ENCODE measurements at regions not wholly inside any gene's neighbourhood (a gene's known extent, or its start where the extent isn't known, plus 50 kb on each side); places are given as distances from the start of the nearest gene placed in this dataset.

- no peaks in the 10 kb centered on the region for H3K4me1 ChIP-seq
- no peak for ATAC-seq
- H3K9me3 ChIP-seq = no peaks in the 10 kb centered on the region
- H3K36me3 ChIP-seq (ENCODE audit: insufficient read depth in 1 of 2, low read depth in 1 of 2) = no peaks in the 10 kb centered on the region
- H3K4me3 ChIP-seq = no peak overlapping the region
- TF ChIP-seq, protein P1, sequence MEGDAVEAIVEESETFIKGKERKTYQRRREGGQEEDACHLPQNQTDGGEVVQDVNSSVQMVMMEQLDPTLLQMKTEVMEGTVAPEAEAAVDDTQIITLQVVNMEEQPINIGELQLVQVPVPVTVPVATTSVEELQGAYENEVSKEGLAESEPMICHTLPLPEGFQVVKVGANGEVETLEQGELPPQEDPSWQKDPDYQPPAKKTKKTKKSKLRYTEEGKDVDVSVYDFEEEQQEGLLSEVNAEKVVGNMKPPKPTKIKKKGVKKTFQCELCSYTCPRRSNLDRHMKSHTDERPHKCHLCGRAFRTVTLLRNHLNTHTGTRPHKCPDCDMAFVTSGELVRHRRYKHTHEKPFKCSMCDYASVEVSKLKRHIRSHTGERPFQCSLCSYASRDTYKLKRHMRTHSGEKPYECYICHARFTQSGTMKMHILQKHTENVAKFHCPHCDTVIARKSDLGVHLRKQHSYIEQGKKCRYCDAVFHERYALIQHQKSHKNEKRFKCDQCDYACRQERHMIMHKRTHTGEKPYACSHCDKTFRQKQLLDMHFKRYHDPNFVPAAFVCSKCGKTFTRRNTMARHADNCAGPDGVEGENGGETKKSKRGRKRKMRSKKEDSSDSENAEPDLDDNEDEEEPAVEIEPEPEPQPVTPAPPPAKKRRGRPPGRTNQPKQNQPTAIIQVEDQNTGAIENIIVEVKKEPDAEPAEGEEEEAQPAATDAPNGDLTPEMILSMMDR (IDR thresholded peaks at IDR 0.05) = no peak
- intact Hi-C loops (cut with DNase I) = no loop called here
- H3K27me3 ChIP-seq (ENCODE audit: insufficient read depth in 3 of 3, low read length in 2 of 3) = no peaks in the 10 kb centered on the region
- no peak overlapping the region for H3K27ac ChIP-seq
- no peak for DNase-seq
- WGBS, 3 donors = 56 to 75% (median 75%) methylated on average over 3 of the region's 3 CpGs
These were observed 63.1 kb downstream of the GLUD2 start for GRCh38 chrX:121110536-121110935.

DNA sequence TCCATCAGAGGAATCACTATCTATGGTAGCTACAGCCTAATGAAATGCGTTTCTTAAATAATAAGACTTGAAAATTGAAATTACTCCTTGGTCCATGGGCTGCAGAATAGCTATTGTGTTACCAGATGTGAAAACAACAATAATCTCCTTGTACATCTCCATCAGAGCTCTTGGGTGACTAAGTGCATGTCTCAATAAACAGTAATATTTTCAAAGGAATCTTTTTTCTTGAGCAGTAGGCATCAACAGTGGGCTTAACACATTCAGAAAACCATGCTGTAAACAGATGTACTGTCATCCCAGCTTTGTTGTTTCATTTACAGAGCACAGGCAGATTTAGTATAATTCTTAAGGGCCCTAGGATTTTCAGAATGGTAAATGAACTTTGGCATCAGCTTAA is 67.3 kb downstream of the GLUD2 start:
- Histone ChIP-seq H3K4me1 (no peaks in the 10 kb centered on the region), H3K4me3 (no peak overlapping the region), H3K27me3 (ENCODE audit: insufficient read depth in 3 of 3, low read length in 2 of 3) (no peaks in the 10 kb centered on the region), H3K36me3 (ENCODE audit: insufficient read depth in 1 of 2, low read depth in 1 of 2) (no peaks in the 10 kb centered on the region), H3K9me3 (no peaks in the 10 kb centered on the region), H3K27ac (no peak overlapping the region)
- intact Hi-C loops (cut with DNase I) = no loop called here
- TF ChIP-seq, protein P1 (IDR thresholded peaks at IDR 0.05) = no peak
- DNase-seq (no peak), ATAC-seq (no peak)
- WGBS, 3 donors = 23 to 42% (median 38%) methylated on average over 1 of the region's 1 CpG

- WGBS, 3 donors = 68 to 86% (median 80%) methylated on average over 4 of the region's 4 CpGs
- TF ChIP-seq, protein P1 (IDR thresholded peaks at IDR 0.05) = no peak
These were observed 73.5 kb downstream of the GLUD2 start for GRCh38 chrX:121120690-121121605.

DNA sequence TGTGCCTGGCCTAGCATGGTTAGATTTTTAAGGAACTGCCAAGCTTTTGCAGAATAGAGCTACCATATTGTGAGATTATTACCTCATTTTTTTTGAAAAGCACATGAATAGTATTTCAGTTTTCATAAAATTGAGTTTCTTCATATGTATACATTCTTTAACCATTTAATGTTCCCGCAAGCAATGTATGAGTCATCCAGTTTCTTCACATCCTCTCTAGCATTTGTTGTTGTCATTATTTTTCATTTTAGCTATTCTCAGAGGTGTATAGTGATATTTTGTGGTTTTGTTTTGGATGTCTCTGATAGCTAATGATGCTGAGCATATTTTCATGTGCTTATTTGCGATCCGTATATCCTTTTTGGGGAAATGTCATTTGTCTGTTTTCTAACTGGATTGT is 74.9 kb downstream of the GLUD2 start:
- H3K4me3 ChIP-seq = no peak overlapping the region
- WGBS, 3 donors = 94 to 98% (median 98%) methylated on average over 3 of the region's 3 CpGs
- no peak for DNase-seq
- H3K9me3 ChIP-seq = no peaks in the 10 kb centered on the region
- TF ChIP-seq, protein P1 (IDR thresholded peaks at IDR 0.05) = no peak
- H3K4me1 ChIP-seq = no peaks in the 10 kb centered on the region
- ATAC-seq = no peak
- intact Hi-C loops (cut with DNase I) = no loop called here
- H3K27ac ChIP-seq = no peak overlapping the region
- H3K27me3 ChIP-seq (ENCODE audit: insufficient read depth in 3 of 3, low read length in 2 of 3) = no peaks in the 10 kb centered on the region
- H3K36me3 ChIP-seq (ENCODE audit: insufficient read depth in 1 of 2, low read depth in 1 of 2) = no peaks in the 10 kb centered on the region

More at GRCh38 chrX:121120690-121121605, 73.5 kb downstream of the GLUD2 start:
- no peak overlapping the region for H3K4me3 ChIP-seq
- ATAC-seq = no peak
- intact Hi-C loops (cut with DNase I) = no loop called here
- no peak overlapping the region for H3K27ac ChIP-seq
- no peaks in the 10 kb centered on the region for H3K36me3 ChIP-seq (ENCODE audit: insufficient read depth in 1 of 2, low read depth in 1 of 2)
- no peaks in the 10 kb centered on the region for H3K4me1 ChIP-seq
- no peaks in the 10 kb centered on the region for H3K27me3 ChIP-seq (ENCODE audit: insufficient read depth in 3 of 3, low read length in 2 of 3)
- no peak for DNase-seq
- no peaks in the 10 kb centered on the region for H3K9me3 ChIP-seq
